ENCODE measurements at regions not wholly inside any gene's neighbourhood (a gene's known extent, or its start where the extent isn't known, plus 50 kb on each side); places are given as distances from the start of the nearest gene placed in this dataset.
"Not testable (repeated sequence)": the region's sequence is repeated elsewhere in the genome, so short reads cannot be mapped to it uniquely, and the experiment has no call there.

DNA sequence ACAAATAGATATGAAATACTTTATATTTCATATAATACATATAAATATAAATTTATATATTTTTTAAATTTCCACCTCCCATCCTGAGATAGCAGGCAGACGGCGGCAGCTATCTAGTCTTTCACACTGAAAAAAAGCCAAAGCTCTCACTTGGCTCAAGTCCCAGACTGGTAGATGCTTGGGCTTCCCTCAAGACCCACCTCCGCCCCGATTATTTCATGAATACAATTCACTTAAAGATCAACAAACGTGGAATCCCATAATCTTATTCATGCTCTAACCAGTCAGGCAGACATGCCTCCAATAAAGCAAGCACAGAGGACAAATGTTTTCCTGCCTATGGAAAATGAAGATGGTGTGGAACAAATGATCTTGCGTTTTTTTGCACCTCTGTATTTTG is 275.9 kb upstream of the NR2F2 start:
- Histone ChIP-seq H3K79me2 (ENCODE audit: insufficient read depth, low read length) (no peaks in the 10 kb centered on the region), H3K4me3 (ENCODE audit: low read length, poor library complexity, severe bottlenecking) (no peak overlapping the region), H4K20me1 (ENCODE audit: insufficient read depth, low read length, poor library complexity, severe bottlenecking) (no peaks in the 10 kb centered on the region), H3K4me1 (ENCODE audit: insufficient read depth, low read length, poor library complexity, severe bottlenecking) (no peaks in the 10 kb centered on the region), H3K9me3 (ENCODE audit: insufficient read depth, low read depth, low read length) (no peaks in the 10 kb centered on the region), H3K4me2 (ENCODE audit: low read depth, low read length, poor library complexity, severe bottlenecking) (no peak overlapping the region), H2AFZ (ENCODE audit: low read length) (no peak overlapping the region), H3K9ac (ENCODE audit: low read depth, low read length, poor library complexity, severe bottlenecking) (no peak overlapping the region), H3K36me3 (ENCODE audit: insufficient read depth, low read length) (no peaks in the 10 kb centered on the region), H3K9me2 (replicated peaks; ENCODE audit: low read depth, low read length) (no peaks in the 10 kb centered on the region), H3F3A (ENCODE audit: low read depth) (no peaks in the 10 kb centered on the region), H3K27me3 (ENCODE audit: insufficient read depth, low read length, poor library complexity, severe bottlenecking) (peaks cover 59% of the 10 kb centered on the region)
- TF ChIP-seq CTCF (conservative IDR thresholded peaks at IDR 0.05; ENCODE audit: low read length): no peak
- TF ChIP-seq EZH2phosphoT487 (IDR thresholded peaks at IDR 0.05; ENCODE audit: borderline replicate concordance): no peak

GRCh38 chr15:96058103-96058851 is 272.2 kb upstream of the NR2F2 start:
- no peak overlapping the region for H3K9ac ChIP-seq (ENCODE audit: low read depth, low read length, poor library complexity, severe bottlenecking)

GRCh38 chr15:96058852-96059103 is 271.7 kb upstream of the NR2F2 start:
- not testable (repeated sequence) for H3K4me1 ChIP-seq (ENCODE audit: insufficient read depth, low read length, poor library complexity, severe bottlenecking); H3K36me3 ChIP-seq (ENCODE audit: insufficient read depth, low read length); H4K20me1 ChIP-seq (ENCODE audit: insufficient read depth, low read length, poor library complexity, severe bottlenecking); H3K9ac ChIP-seq (ENCODE audit: low read depth, low read length, poor library complexity, severe bottlenecking); H3K9me2 ChIP-seq (replicated peaks; ENCODE audit: low read depth, low read length); H3K4me2 ChIP-seq (ENCODE audit: low read depth, low read length, poor library complexity, severe bottlenecking); H3F3A ChIP-seq (ENCODE audit: low read depth); H3K9me3 ChIP-seq (ENCODE audit: insufficient read depth, low read depth, low read length); H3K79me2 ChIP-seq (ENCODE audit: insufficient read depth, low read length); H2AFZ ChIP-seq (ENCODE audit: low read length); H3K4me3 ChIP-seq (ENCODE audit: low read length, poor library complexity, severe bottlenecking)
- H3K27me3 ChIP-seq (ENCODE audit: insufficient read depth, low read length, poor library complexity, severe bottlenecking): peaks cover 20% of the 10 kb centered on the region

More at GRCh38 chr15:96058103-96058851, 272.2 kb upstream of the NR2F2 start:
- Histone ChIP-seq H3K36me3 (ENCODE audit: insufficient read depth, low read length) (no peaks in the 10 kb centered on the region), H2AFZ (ENCODE audit: low read length) (no peak overlapping the region), H3F3A (ENCODE audit: low read depth) (no peaks in the 10 kb centered on the region), H3K4me1 (ENCODE audit: insufficient read depth, low read length, poor library complexity, severe bottlenecking) (no peaks in the 10 kb centered on the region), H4K20me1 (ENCODE audit: insufficient read depth, low read length, poor library complexity, severe bottlenecking) (no peaks in the 10 kb centered on the region), H3K79me2 (ENCODE audit: insufficient read depth, low read length) (no peaks in the 10 kb centered on the region), H3K9me2 (replicated peaks; ENCODE audit: low read depth, low read length) (no peaks in the 10 kb centered on the region), H3K9me3 (ENCODE audit: insufficient read depth, low read depth, low read length) (no peaks in the 10 kb centered on the region), H3K4me3 (ENCODE audit: low read length, poor library complexity, severe bottlenecking) (no peak overlapping the region), H3K27me3 (ENCODE audit: insufficient read depth, low read length, poor library complexity, severe bottlenecking) (peaks cover 25% of the 10 kb centered on the region), H3K4me2 (ENCODE audit: low read depth, low read length, poor library complexity, severe bottlenecking) (no peak overlapping the region)
- TF ChIP-seq EZH2phosphoT487 (IDR thresholded peaks at IDR 0.05; ENCODE audit: borderline replicate concordance) (no peak), CTCF (conservative IDR thresholded peaks at IDR 0.05; ENCODE audit: low read length) (no peak)

GRCh38 chr15:96060591-96060990 is 269.9 kb upstream of the NR2F2 start:
- H2AFZ ChIP-seq (ENCODE audit: low read length): not testable (repeated sequence)

More at GRCh38 chr15:96060591-96060990, 269.9 kb upstream of the NR2F2 start:
- H3K4me2 ChIP-seq (ENCODE audit: low read depth, low read length, poor library complexity, severe bottlenecking); H3K9me2 ChIP-seq (replicated peaks; ENCODE audit: low read depth, low read length); H3K36me3 ChIP-seq (ENCODE audit: insufficient read depth, low read length); H3K4me1 ChIP-seq (ENCODE audit: insufficient read depth, low read length, poor library complexity, severe bottlenecking); H3K9ac ChIP-seq (ENCODE audit: low read depth, low read length, poor library complexity, severe bottlenecking); H3K79me2 ChIP-seq (ENCODE audit: insufficient read depth, low read length); H3K4me3 ChIP-seq (ENCODE audit: low read length, poor library complexity, severe bottlenecking); H3F3A ChIP-seq (ENCODE audit: low read depth); H3K27me3 ChIP-seq (ENCODE audit: insufficient read depth, low read length, poor library complexity, severe bottlenecking); H4K20me1 ChIP-seq (ENCODE audit: insufficient read depth, low read length, poor library complexity, severe bottlenecking); H3K9me3 ChIP-seq (ENCODE audit: insufficient read depth, low read depth, low read length): not testable (repeated sequence)
